Activated naive CD4-positive, alpha-beta T cell treated with anti-CD3 and anti-CD28 coated beads for 36 hours (primary cell): ENCODE measurements at regions not wholly inside any gene's neighbourhood (a gene's known extent, or its start where the extent isn't known, plus 50 kb on each side); places are given as distances from the start of the nearest gene placed in this dataset.

ENCODE experiments used
- CTCF ChIA-PET: fragments of 350-600 bp; sonication (Branson Sonifier 250); formaldehyde crosslinking; loops from one replicate; lab custom pipeline; 2021; ENCODE audit warnings: antibody characterized with exemption; lab: Charles Lee
- DNase-seq: peaks from one replicate; pipeline ENCODE4 v3.0.0-alpha.2; 2020
- H3K27ac Mint-ChIP-seq: one replicate; pipeline ENCODE4 v1.8.0; 2021; ENCODE audit warnings: mild to moderate bottlenecking, mixed read lengths
- H3K27me3 Mint-ChIP-seq: one replicate; pipeline ENCODE4 v1.8.0; 2021; ENCODE audit warnings: low read depth, mixed read lengths
- H3K36me3 Mint-ChIP-seq: one replicate; pipeline ENCODE4 v1.8.0; 2021; ENCODE audit warnings: low read depth, mixed read lengths
- H3K4me1 Mint-ChIP-seq: one replicate; pipeline ENCODE4 v1.8.0; 2021; ENCODE audit warnings: low read depth, mixed read lengths
- H3K4me3 Mint-ChIP-seq: one replicate; pipeline ENCODE4 v1.8.0; 2021; ENCODE audit warnings: mild to moderate bottlenecking, moderate library complexity, mixed read lengths
- H3K9me3 Mint-ChIP-seq: one replicate; pipeline ENCODE4 v1.8.0; 2021; ENCODE audit warnings: mixed read lengths
- intact Hi-C: fragments of 100-400 bp; cut with micrococcal nuclease; formaldehyde crosslinking; loops from one replicate; pipeline ENCODE4 v1.15.1; 2023

DNA sequence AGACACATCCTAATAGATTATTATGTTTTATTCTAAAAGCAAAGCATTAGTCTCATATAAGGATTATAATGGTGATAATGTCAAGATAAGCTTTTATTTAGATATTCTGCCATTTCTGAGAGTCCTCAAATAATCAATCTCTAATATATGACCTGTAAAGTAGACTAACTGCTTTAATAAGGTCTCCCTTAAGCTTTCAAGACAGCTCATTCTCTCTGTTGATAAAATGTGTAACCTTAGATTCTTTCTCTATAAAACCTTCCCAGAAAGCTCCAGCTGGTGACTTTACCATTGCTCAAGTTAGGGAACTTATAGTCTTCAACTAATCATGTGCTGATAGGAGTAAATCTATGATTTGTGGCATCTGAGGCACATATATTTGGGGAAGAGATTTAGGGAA is 457.8 kb downstream of the MEI4 start:
- H3K4me1 Mint-ChIP-seq, result no peaks in the 10 kb centered on the region
- no peaks in the 10 kb centered on the region for H3K27me3 Mint-ChIP-seq
- no peaks in the 10 kb centered on the region for H3K36me3 Mint-ChIP-seq
- H3K4me3 Mint-ChIP-seq, result no peak overlapping the region
- intact Hi-C loops, result no loop called here
- H3K9me3 Mint-ChIP-seq, result peaks cover under 1% of the 10 kb centered on the region
- no peak overlapping the region for H3K27ac Mint-ChIP-seq
- CTCF ChIA-PET, result no interaction called here
- DNase-seq, result no peak

GRCh38 chr6:78117966-78118365 is 465.1 kb downstream of the MEI4 start:
- Mint-ChIP-seq H3K4me1 (no peaks in the 10 kb centered on the region), H3K4me3 (no peak overlapping the region), H3K27me3 (no peaks in the 10 kb centered on the region), H3K27ac (no peak overlapping the region), H3K9me3 (peaks cover 3% of the 10 kb centered on the region), H3K36me3 (no peaks in the 10 kb centered on the region)
- CTCF ChIA-PET, result no interaction called here
- intact Hi-C loops, result no loop called here
- DNase-seq, result no peak

- no peaks in the 10 kb centered on the region for H3K27me3 Mint-ChIP-seq
- H3K4me1 Mint-ChIP-seq, result no peaks in the 10 kb centered on the region
- CTCF ChIA-PET, result no interaction called here
- DNase-seq, result no peak
- no peak overlapping the region for H3K27ac Mint-ChIP-seq
- no peaks in the 10 kb centered on the region for H3K36me3 Mint-ChIP-seq
- intact Hi-C loops, result no loop called here
- H3K9me3 Mint-ChIP-seq, result peaks cover 13% of the 10 kb centered on the region
- H3K4me3 Mint-ChIP-seq, result no peak overlapping the region
Observed at GRCh38 chr6:78131521-78131920, 478.7 kb downstream of the MEI4 start.

GRCh38 chr6:78132671-78133410 is 480.0 kb downstream of the MEI4 start:
- Mint-ChIP-seq H3K36me3 (no peaks in the 10 kb centered on the region), H3K4me1 (no peaks in the 10 kb centered on the region), H3K9me3 (peaks cover 17% of the 10 kb centered on the region), H3K4me3 (no peak overlapping the region), H3K27ac (no peak overlapping the region), H3K27me3 (no peaks in the 10 kb centered on the region)
- CTCF ChIA-PET, result no interaction called here
- intact Hi-C loops, result no loop called here
- DNase-seq, result no peak

GRCh38 chr6:78150425-78150824 is 497.6 kb downstream of the MEI4 start:
- CTCF ChIA-PET, result no interaction called here
- Mint-ChIP-seq H3K36me3 (no peaks in the 10 kb centered on the region), H3K4me3 (no peak overlapping the region), H3K4me1 (no peaks in the 10 kb centered on the region), H3K27me3 (no peaks in the 10 kb centered on the region), H3K9me3 (peaks cover 8% of the 10 kb centered on the region), H3K27ac (no peak overlapping the region)
- intact Hi-C loops, result no loop called here
- no peak for DNase-seq

DNA sequence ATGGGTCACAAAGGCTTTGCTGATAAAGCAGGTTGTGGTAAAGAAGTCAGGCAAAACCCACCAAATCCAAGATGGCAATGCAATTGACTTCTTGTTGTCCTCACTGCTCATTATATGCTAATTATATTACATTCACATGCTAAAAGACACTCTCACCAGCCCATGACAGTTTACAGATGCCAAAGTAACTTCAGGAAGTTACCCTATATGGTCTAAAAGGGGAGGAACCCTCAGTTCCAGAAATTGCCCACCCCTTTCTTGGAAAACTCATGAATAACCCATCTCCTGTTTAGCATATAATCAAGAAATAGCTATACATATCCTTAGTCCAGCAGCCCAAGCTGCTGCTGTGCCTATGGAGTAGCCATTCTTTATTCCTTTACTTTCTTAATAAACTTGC is 501.1 kb downstream of the MEI4 start:
- H3K36me3 Mint-ChIP-seq, result no peaks in the 10 kb centered on the region
- peaks cover 5% of the 10 kb centered on the region for H3K9me3 Mint-ChIP-seq
- CTCF ChIA-PET, result no interaction called here
- intact Hi-C loops, result no loop called here
- H3K27ac Mint-ChIP-seq, result no peak overlapping the region
- H3K4me3 Mint-ChIP-seq, result no peak overlapping the region
- no peaks in the 10 kb centered on the region for H3K27me3 Mint-ChIP-seq
- no peaks in the 10 kb centered on the region for H3K4me1 Mint-ChIP-seq
- no peak for DNase-seq

DNA sequence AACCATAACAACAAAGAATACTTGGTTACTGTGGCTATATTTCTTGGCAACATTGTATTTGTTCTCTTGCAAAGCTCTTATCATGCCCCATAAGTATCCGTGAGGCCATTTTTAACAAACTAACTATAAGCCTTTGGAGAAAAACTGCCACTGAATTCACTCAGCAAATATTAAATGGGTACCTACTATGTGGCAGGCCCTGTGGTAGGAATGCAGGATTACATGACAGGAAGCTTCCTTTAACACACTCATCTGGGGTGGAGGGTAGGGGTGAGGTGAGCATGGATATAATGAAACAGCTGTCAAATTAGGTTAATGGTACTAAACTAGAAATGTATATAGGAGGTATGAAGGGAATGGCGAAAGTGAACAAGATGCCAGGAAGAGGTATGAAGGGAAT is 504.8 kb downstream of the MEI4 start:
- intact Hi-C loops, result no loop called here

DNA sequence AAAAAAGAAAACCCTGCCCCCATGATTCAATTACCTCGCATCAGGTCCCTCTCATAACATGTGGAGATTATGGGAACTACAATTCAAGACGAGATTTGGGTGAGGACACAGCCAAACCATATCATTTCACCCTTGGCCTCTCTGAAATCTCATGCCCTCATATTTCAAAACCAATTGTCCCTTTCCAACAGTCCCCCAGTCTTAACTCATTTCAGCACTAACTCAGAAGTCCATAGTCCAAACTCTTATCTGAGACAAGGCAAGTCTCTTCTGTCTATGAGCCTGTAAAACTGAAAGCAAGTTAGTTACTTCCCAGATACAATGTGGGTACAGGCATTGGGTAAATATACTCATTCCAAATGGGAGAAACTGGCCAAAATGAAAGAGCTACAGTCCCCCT is 536.1 kb downstream of the MEI4 start:
- no peak overlapping the region for H3K27ac Mint-ChIP-seq
- H3K4me1 Mint-ChIP-seq, result no peaks in the 10 kb centered on the region
- no peak for DNase-seq
- H3K4me3 Mint-ChIP-seq, result no peak overlapping the region
- no peaks in the 10 kb centered on the region for H3K36me3 Mint-ChIP-seq
- H3K27me3 Mint-ChIP-seq, result no peaks in the 10 kb centered on the region
- no peaks in the 10 kb centered on the region for H3K9me3 Mint-ChIP-seq
- CTCF ChIA-PET, result no interaction called here
- intact Hi-C loops, result no loop called here

More for the DNA sequence above, 504.8 kb downstream of the MEI4 start:
- Mint-ChIP-seq H3K36me3 (no peaks in the 10 kb centered on the region), H3K4me1 (no peaks in the 10 kb centered on the region), H3K9me3 (peaks cover 2% of the 10 kb centered on the region), H3K4me3 (no peak overlapping the region), H3K27me3 (no peaks in the 10 kb centered on the region), H3K27ac (no peak overlapping the region)
- no peak for DNase-seq
- CTCF ChIA-PET, result interaction anchor here (0.7 kb wide), 1 partner anchor 953 kb away, joined by 3 read pairs; no protein-coding TSS in a partner anchor

- CTCF ChIA-PET, result no interaction called here
Observed at GRCh38 chr6:78192057-78192456, 539.2 kb downstream of the MEI4 start.

GRCh38 chr6:78199044-78199443 is 546.2 kb downstream of the MEI4 start:
- H3K4me3 Mint-ChIP-seq, result no peak overlapping the region
- H3K9me3 Mint-ChIP-seq, result peaks cover 1% of the 10 kb centered on the region
- intact Hi-C loops, result no loop called here
- no peaks in the 10 kb centered on the region for H3K36me3 Mint-ChIP-seq
- no peaks in the 10 kb centered on the region for H3K27me3 Mint-ChIP-seq
- no peak for DNase-seq
- H3K27ac Mint-ChIP-seq, result no peak overlapping the region
- H3K4me1 Mint-ChIP-seq, result no peaks in the 10 kb centered on the region
- CTCF ChIA-PET, result no interaction called here

More at GRCh38 chr6:78192057-78192456, 539.2 kb downstream of the MEI4 start:
- Mint-ChIP-seq H3K27ac (no peak overlapping the region), H3K36me3 (no peaks in the 10 kb centered on the region), H3K4me1 (no peaks in the 10 kb centered on the region), H3K4me3 (no peak overlapping the region), H3K27me3 (no peaks in the 10 kb centered on the region), H3K9me3 (no peaks in the 10 kb centered on the region)
- intact Hi-C loops, result no loop called here
- DNase-seq, result no peak

GRCh38 chr6:78222226-78222625 is 569.4 kb downstream of the MEI4 start:
- H3K36me3 Mint-ChIP-seq, result no peaks in the 10 kb centered on the region
- no peaks in the 10 kb centered on the region for H3K9me3 Mint-ChIP-seq
- CTCF ChIA-PET, result no interaction called here
- no peaks in the 10 kb centered on the region for H3K27me3 Mint-ChIP-seq
- no peaks in the 10 kb centered on the region for H3K4me1 Mint-ChIP-seq
- intact Hi-C loops, result no loop called here
- H3K27ac Mint-ChIP-seq, result no peak overlapping the region
- no peak for DNase-seq
- H3K4me3 Mint-ChIP-seq, result no peak overlapping the region

- peaks cover 6% of the 10 kb centered on the region for H3K9me3 Mint-ChIP-seq
- no peaks in the 10 kb centered on the region for H3K36me3 Mint-ChIP-seq
- CTCF ChIA-PET, result no interaction called here
- H3K4me1 Mint-ChIP-seq, result no peaks in the 10 kb centered on the region
- no peak overlapping the region for H3K27ac Mint-ChIP-seq
- no peak for DNase-seq
- H3K4me3 Mint-ChIP-seq, result no peak overlapping the region
- no peaks in the 10 kb centered on the region for H3K27me3 Mint-ChIP-seq
- intact Hi-C loops, result no loop called here
Observed at GRCh38 chr6:78231002-78231401, 578.2 kb downstream of the MEI4 start.

DNA sequence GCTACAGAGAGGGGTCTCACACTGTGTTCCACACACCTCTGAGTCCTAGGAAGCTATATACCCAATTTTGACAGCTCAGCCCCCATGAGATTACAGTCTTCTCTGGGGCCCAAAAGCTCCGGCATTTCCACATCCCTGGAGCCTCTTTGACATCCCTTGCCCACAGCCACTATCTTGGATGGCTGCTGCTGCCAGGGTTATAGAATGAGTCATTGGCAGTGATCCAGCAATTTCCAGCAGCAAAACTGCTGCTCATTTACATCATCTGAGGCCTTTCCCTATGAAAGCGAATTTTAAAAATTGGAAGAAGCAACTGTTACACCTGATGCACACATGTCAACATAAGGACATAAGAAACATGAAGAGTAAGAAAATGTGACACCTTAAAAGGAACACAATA is 590.7 kb downstream of the MEI4 start:
- Mint-ChIP-seq H3K27ac (no peak overlapping the region), H3K9me3 (peaks cover 19% of the 10 kb centered on the region), H3K4me3 (no peak overlapping the region), H3K36me3 (no peaks in the 10 kb centered on the region), H3K27me3 (no peaks in the 10 kb centered on the region), H3K4me1 (no peaks in the 10 kb centered on the region)
- DNase-seq, result no peak
- intact Hi-C loops, result loop anchor here (10.0 kb wide), 1 partner anchor 199 kb away; no protein-coding TSS in a partner anchor
- CTCF ChIA-PET, result no interaction called here
